Testis (tissue), 2 donors: ENCODE measurements at regions not wholly inside any gene's neighbourhood (a gene's known extent, or its start where the extent isn't known, plus 50 kb on each side); places are given as distances from the start of the nearest gene placed in this dataset.

Experiments
- CTCF ChIP-seq, 3 experiments: fragments of 450-650 bp in 2 of 3; fragments of 200-600 bp in 1 of 3; sonication (generic) in 1 of 3; IDR thresholded peaks; one replicate each; pipeline ENCODE4 v1.5.1; 2016 to 2019; ENCODE audit warnings: antibody characterized with exemption in 3 of 3, mild to moderate bottlenecking in 2 of 3, moderate library complexity in 1 of 3
- POLR2A ChIP-seq: fragments of 450-650 bp; IDR thresholded peaks from one replicate; pipeline ENCODE4 v1.6.1; 2017; ENCODE audit warnings: antibody characterized with exemption, mild to moderate bottlenecking, moderate library complexity

- TF ChIP-seq CTCF (IDR thresholded peaks at IDR 0.05), result no peak
- no peak for TF ChIP-seq POLR2A
Measured at GRCh38 chr1:95863086-95863485, 629.1 kb downstream of the RWDD3 start.
